ENCODE measurements at regions not wholly inside any gene's neighbourhood (a gene's known extent, or its start where the extent isn't known, plus 50 kb on each side); places are given as distances from the start of the nearest gene placed in this dataset.

GRCh38 chr10:64211466-64211865 is 690.3 kb downstream of the REEP3 start:
- no peak for DNase-seq (ENCODE audit: low read depth)

DNA sequence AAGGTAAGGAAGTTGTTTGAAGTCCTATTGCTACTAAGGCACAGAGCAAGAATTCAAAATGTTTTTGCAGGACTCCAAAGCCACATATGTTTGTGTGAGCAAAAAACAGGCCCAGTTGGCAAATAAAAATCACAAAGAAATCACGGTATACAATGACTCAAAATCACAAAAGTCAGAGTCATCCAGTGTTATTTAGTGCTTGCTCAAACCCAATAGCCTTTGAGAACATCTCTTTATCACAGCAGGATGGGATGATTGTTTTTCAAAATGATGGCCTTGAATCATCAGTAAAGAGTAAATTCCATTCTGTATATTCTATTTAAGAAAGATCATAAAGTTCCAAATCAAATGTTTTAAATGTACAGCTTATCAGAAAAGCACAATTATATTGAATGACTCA is 693.9 kb downstream of the REEP3 start:
- DNase-seq (ENCODE audit: low read depth), result no peak

DNA sequence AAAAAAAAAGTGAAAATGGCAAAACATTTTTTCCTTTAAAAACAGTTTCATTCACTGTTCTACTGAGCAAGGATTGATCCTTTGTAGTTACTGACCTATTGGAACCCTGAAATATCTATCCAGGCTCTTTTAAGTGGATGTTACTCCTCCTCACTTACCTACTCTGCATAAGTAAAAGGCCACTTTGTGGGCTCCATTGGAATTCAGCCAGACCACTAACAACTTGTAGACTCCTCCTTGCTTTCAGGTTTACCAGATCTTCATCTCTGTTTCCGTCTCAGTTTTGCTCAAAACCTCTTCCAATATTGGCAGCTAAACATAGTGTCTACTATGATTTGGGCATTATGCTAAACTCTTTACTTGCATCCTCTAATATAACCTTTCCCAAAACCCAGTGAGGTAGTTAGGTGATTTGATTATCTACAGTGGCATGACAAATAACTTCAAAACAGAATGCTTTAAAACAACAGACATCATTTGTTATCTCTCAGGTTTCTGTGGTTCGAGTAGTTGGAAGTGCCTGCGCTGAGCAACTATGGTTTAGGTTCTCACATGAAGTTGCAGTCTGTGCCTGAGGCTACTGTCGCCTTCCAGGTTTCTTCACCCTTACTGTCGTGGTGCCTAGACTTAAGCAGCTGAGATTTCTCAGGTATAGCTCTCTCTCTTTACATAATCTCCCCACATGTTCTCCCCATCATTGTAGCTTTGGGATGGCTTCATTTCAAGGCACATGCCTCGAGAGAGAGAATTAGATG is 698.2 kb downstream of the REEP3 start:
- no peak for DNase-seq (ENCODE audit: low read depth)

DNA sequence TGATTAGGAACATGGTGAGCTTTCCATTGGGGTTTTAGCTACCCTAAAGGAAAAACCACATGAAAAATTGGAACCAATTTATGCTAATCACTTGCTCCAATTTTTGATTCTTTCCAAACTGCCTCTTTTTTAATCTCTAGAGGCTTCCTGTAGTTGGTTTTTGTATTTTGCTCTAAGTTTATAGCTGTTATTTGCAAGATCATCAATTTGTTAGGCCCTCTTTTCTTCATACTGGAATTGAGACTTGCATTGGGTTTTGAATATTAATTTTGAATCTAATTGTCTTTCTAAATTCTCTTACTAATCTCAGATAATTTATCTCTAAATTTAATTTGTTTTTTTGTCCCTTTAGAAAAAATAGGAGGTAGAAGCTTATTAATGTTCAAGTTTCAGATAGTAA is 713.3 kb downstream of the REEP3 start:
- DNase-seq (ENCODE audit: low read depth), result no peak

GRCh38 chr10:64257704-64258103 is 736.5 kb downstream of the REEP3 start:
- no peak for DNase-seq (ENCODE audit: low read depth)

- DNase-seq (ENCODE audit: low read depth), result no peak
Observed at GRCh38 chr10:64261092-64261491, 739.9 kb downstream of the REEP3 start.

DNA sequence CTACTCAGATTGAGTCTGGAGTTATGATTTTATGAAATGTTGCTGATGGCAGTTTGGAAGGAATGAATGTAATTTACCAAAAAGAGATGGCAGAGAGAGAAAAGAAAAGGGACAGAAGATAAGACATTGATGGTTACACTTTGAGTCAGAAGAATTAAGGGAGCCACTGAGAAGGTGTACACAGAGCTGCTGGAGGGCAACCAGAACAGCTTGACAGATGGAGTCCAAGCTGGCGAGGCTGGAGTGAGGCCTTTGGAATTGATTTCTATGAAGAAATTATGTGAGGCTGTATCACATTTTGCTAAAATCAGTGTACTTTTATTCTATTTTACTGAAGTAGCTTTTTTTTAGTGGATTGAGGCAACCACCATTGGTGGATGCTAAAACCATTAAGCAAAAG is 740.5 kb downstream of the REEP3 start:
- DNase-seq (ENCODE audit: low read depth), result no peak

DNA sequence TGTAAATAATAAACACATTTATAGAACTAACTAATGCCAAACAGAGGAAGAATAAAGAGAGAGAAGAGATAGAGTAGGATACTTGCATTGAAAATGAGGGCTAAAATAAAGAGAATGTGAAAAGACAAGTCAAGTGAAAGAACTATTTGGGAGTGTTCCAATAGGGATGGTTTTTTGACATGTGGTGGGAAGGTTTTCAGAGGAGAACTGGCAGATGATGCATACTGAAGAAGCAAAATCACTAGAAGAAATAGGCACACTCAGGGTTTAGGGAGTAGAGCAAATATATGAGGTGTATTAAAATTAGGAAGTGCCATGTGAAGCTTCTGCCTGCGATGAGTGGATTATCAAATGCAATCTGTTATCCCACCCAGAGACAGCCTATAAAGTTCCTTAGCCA is 744.8 kb downstream of the REEP3 start:
- DNase-seq (ENCODE audit: low read depth), result no peak

DNA sequence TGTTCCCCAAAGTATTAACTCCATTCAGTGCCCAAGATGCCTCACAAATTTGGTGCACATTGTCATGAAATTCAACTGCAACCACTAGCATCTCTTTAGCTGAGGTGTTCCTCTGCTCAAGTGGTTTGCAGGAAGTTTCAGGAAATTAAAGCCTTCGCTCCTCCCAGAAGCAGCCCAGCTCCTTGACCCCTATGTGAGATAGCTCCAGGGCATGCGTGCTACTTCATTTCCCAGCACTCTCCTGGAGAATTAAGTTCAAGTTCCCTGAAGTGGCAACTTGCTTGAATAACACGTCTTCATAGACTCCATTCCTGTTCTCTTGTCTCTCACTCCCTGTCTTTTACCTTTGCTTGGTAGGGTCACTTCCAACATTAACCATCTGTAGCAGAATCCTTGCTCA is 750.3 kb downstream of the REEP3 start:
- DNase-seq (ENCODE audit: low read depth), result no peak

- no peak for DNase-seq (ENCODE audit: low read depth)
Observed at GRCh38 chr10:64271983-64272382, 750.8 kb downstream of the REEP3 start.

GRCh38 chr10:64275001-64275400 is 753.8 kb downstream of the REEP3 start:
- no peak for DNase-seq (ENCODE audit: low read depth)

GRCh38 chr10:64275774-64276173 is 754.6 kb downstream of the REEP3 start:
- no peak for DNase-seq (ENCODE audit: low read depth)

- no peak for DNase-seq (ENCODE audit: low read depth)
Observed at GRCh38 chr10:64277536-64277935, 756.3 kb downstream of the REEP3 start.

GRCh38 chr10:64283621-64284020 is 762.4 kb downstream of the REEP3 start:
- DNase-seq (ENCODE audit: low read depth), result no peak

- no peak for DNase-seq (ENCODE audit: low read depth)
Observed at GRCh38 chr10:64286533-64286932, 765.3 kb downstream of the REEP3 start.

- DNase-seq (ENCODE audit: low read depth), result no peak
Observed at GRCh38 chr10:64288404-64288803, 767.2 kb downstream of the REEP3 start.

GRCh38 chr10:64303566-64303965 is 782.4 kb downstream of the REEP3 start:
- DNase-seq (ENCODE audit: low read depth), result no peak

GRCh38 chr10:64306729-64307327 is 785.6 kb downstream of the REEP3 start:
- DNase-seq (ENCODE audit: low read depth), result no peak

- no peak for DNase-seq (ENCODE audit: low read depth)
Observed at GRCh38 chr10:64312876-64313275, 791.7 kb downstream of the REEP3 start.

DNA sequence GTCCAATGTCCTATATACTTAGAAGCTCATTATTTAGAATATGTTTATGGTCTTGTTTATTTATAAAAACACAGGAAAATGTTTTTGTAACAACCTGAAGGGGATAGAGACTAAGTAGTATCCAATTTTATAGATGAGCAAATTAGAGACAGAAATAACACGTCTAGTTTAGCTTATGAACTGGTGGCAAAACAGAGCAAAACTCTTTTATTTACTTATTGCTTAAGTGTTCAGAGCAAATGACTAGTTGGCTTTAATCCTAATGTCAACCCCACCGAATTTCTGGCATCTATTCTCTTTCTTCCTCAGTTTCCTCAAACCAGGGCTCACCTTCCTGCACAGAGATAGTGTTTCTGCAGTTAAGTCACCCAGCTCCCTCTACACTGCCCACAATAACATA is 792.8 kb downstream of the REEP3 start:
- DNase-seq (ENCODE audit: low read depth), result no peak

DNA sequence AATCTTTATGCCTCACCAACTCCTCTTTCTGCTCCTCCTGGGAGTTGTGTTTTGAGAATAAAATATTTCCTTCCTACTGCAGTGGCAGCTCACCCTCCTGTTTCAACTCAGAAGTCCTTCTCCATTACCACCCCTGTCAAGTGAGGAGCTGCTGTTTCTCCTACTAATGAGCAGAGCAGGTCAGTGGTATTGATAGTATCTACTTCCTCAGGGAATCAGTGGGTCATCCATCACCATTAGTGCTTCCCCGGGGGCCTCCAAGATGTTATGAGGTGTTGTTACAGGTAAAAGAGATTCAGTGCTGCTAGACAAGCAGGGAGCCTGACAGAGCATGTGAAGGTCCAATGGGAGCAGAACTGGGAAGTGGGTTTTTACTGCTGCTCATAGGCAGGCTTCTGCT is 795.2 kb downstream of the REEP3 start:
- no peak for DNase-seq (ENCODE audit: low read depth)

DNA sequence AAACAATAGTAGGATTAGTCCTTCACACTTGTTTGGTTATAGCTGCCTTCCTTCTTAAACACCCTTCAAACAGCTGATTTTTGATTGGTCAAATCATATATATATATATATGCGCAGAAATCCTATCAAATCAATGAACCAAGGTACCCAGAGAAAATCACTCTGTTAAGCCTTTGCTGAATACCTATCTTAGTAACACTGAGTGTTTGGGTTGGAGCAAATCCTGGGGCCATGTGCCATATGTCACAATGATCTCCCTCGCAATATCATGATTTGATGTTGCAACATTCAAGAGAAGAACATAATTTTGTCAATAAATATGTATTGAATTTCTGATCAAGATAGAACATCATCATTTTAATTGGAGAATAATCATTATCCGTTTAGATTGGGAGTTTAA is 795.6 kb downstream of the REEP3 start:
- DNase-seq (ENCODE audit: low read depth), result no peak

GRCh38 chr10:64320448-64320847 is 799.2 kb downstream of the REEP3 start:
- DNase-seq (ENCODE audit: low read depth), result no peak

DNA sequence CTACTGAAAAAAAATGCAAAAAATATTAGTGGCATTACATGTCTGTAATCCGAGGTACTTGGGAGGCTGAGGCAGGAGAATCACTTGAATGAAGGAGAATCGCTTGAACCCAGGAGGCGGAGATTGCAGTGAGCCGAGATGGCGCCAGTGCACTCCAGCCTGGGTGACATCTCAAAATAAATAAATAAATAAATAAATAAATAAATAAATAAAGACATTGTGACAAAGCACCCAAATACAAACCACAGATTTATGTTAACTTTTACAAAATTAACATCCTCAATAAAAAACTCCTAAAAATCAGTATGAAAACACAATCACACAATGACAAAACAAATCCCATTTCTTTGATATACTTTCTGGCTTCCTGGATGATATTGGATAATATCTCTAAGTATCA is 808.3 kb downstream of the REEP3 start:
- no peak for DNase-seq (ENCODE audit: low read depth)
